Stimulated activated CD4-positive, alpha-beta T cell treated with anti-CD3 and anti-CD28 coated beads, Interleukin-15, amount 100 ng/mL, for 48 hours (primary cell): ENCODE measurements at regions not wholly inside any gene's neighbourhood (a gene's known extent, or its start where the extent isn't known, plus 50 kb on each side); places are given as distances from the start of the nearest gene placed in this dataset.
A peak's percentile ranks its signal among the peaks of the same experiment; 100 is the strongest.

Experiments used
- DNase-seq, 2 donors: peaks; one replicate each; pipeline ENCODE4 v3.0.0-alpha.2; 2020; ENCODE audit warnings: low read depth in 2 of 2

- no peak for DNase-seq
Observed at GRCh38 chr2:18426174-18426573, 134.3 kb downstream of the RDH14 start.

GRCh38 chr2:18425210-18425703, 135.2 kb downstream of the RDH14 start:
- no peak for DNase-seq

- no peak for DNase-seq
Observed at GRCh38 chr2:18423636-18424035, 136.8 kb downstream of the RDH14 start.

GRCh38 chr2:18422432-18423165, 137.9 kb downstream of the RDH14 start:
- no peak for DNase-seq

- no peak for DNase-seq
Observed at GRCh38 chr2:18413676-18414396, 146.6 kb downstream of the RDH14 start.

- no peak for DNase-seq
Observed at GRCh38 chr2:18412980-18413675, 147.3 kb downstream of the RDH14 start.

GRCh38 chr2:18411626-18412025, 148.8 kb downstream of the RDH14 start:
- DNase-seq = no peak

GRCh38 chr2:18410543-18410942, 149.9 kb downstream of the RDH14 start:
- DNase-seq = no peak

- DNase-seq = no peak
Observed at GRCh38 chr2:18408638-18409037, 151.8 kb downstream of the RDH14 start.

- no peak for DNase-seq
Observed at GRCh38 chr2:18406219-18406618, 154.2 kb downstream of the RDH14 start.

- DNase-seq = no peak
Observed at GRCh38 chr2:18404708-18405107, 155.7 kb downstream of the RDH14 start.

- no peak for DNase-seq
Observed at GRCh38 chr2:18403921-18404522, 156.4 kb downstream of the RDH14 start.

GRCh38 chr2:18402831-18403230, 157.6 kb downstream of the RDH14 start:
- no peak for DNase-seq

GRCh38 chr2:18401471-18401870, 159.0 kb downstream of the RDH14 start:
- no peak for DNase-seq

- DNase-seq = no peak
Observed at GRCh38 chr2:18399601-18400000, 160.9 kb downstream of the RDH14 start.

- no peak for DNase-seq
Observed at GRCh38 chr2:18398833-18399232, 161.6 kb downstream of the RDH14 start.

GRCh38 chr2:18396329-18397010, 164.0 kb downstream of the RDH14 start:
- no peak for DNase-seq

- DNase-seq = no peak
Observed at GRCh38 chr2:18395555-18395954, 164.9 kb downstream of the RDH14 start.

- peak; percentile 32 to 45 for DNase-seq
Observed at GRCh38 chr2:18387441-18388206, 172.8 kb downstream of the RDH14 start.

- DNase-seq = no peak
Observed at GRCh38 chr2:18384242-18384641, 176.2 kb downstream of the RDH14 start.

- no peak for DNase-seq
Observed at GRCh38 chr2:18381386-18381785, 179.1 kb downstream of the RDH14 start.
